Colon (tissue), 2 donors: ENCODE measurements at regions not wholly inside any gene's neighbourhood (a gene's known extent, or its start where the extent isn't known, plus 50 kb on each side); places are given as distances from the start of the nearest gene placed in this dataset.
"Not testable (repeated sequence)": the region's sequence is repeated elsewhere in the genome, so short reads cannot be mapped to it uniquely, and the experiment has no call there.

Source experiments
- FAIRE-seq: peaks from 2 replicates; lab custom pipeline; 2012; peaks lifted over from hg19 to GRCh38; lab: Jason Lieb, UNC
- donor health status: control.
- donor health status: control.

DNA sequence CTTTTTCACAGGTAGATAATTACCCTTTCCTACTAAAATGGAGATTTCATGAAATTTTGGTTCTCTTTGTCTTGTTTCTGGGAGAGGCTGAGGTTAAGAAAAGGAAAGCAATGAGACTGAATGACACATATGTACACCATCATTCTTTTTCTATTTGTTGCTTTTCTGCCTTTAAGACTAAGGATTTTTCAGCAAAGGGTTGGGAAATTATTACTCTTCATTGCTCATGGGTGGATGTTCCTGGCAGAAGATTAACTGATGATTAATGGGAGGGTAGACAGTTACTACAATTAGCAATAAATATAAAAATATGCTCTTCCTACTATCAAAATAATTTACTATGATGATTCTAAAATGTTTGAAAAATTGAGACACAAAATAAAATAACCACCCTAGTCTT lies 316.5 kb upstream of the USP24 start:
- no peak for FAIRE-seq

- no peak for FAIRE-seq
These were observed 315.8 kb upstream of the USP24 start for GRCh38 chr1:55530749-55531478.

DNA sequence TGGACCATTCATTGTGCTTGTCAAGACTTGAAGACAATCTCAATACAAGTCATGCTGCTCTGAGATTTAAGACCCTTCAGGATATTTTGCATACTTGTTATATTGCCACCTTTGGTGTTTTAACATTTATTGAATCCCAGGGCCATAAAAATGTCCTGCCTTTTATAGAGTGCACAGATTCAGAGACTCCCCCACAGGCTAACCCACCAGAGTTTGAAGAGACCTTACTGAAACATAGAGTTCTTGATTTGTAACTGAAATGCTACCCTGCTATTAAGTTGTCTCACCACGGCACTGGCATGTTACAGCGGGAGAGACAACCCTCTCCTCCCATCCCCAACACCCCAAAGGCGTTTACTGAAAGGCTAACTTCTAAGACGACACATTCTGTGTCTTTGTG lies 313.9 kb upstream of the USP24 start:
- no peak for FAIRE-seq

DNA sequence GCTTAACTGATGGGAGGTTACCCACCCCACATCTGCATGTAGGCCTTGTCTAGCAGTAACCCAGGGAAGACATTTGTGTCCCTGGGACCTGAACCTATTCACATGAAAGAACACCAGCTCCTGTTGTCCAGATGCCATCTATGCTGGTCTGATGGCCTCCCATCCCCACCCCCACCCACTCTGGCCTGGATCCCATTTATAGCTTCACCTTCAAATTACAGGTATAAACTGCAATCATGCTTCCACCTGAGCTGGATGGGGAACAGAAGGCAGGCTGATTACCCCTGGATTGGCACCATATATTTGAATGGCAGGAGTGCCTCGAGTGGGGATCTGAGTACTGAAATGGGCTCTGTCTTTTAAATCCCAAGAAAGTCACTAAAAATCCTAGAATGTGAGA lies 312.7 kb upstream of the USP24 start:
- FAIRE-seq, result no peak

DNA sequence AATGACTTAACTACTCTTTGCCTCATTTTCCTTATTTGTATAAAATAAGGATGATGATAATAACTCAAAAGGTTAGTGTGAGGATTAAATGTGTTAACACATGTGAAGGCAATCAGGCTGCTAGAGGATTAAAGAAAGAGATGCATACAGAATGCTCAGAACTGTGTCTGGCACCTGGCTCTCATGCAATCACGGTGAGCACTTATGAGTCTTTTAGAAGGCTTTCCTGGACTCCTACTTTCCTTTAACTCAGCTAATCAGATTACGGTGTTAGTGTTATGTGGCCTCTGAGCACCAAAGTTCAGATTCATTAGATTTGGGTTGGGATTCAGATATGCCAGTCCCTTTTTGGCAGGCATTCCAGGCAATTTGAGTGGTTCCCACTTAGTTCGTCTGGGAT lies 311.6 kb upstream of the USP24 start:
- no peak for FAIRE-seq

- no peak for FAIRE-seq
These were observed 308.8 kb upstream of the USP24 start for GRCh38 chr1:55524006-55524405.

DNA sequence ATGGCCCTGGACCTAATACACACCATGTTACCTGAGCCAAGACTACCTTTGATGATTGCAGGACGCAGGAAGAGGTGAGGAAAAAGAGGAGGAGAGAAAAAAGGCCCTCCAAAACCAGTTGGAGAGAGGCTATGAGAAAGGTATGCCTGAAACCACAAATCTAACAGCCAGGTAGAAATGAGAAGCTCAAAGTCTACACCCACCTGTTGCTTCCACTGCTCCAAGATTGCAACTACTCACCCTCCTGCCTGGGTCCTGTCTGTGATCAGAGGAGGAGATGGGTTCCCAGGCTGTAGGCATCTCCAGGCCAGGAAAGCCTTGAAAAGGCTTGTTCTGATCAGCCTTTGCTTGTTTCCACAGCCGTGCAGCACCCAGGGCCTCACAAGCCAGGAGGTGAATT lies 307.8 kb upstream of the USP24 start:
- FAIRE-seq, result no peak

GRCh38 chr1:55522353-55522903 lies 307.3 kb upstream of the USP24 start:
- FAIRE-seq, result no peak

DNA sequence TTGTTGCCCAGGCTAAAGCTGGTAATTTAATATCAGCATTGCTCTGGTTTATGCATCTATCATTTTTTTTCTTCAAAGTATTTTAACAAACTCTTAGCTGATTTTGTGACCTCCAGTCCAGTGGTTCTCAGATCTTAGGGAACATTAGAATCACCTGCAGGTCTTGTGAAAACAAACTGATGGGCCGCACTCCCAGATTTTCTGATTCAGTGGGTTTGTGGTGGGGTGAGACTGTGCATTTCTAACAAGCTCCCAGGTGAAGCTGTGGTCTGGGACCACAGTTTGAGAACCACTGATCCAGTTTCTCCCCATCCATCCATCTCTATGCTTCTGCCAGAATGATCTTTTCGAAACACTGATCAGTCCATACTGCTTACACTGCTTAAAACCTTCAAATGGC lies 305.7 kb upstream of the USP24 start:
- no peak for FAIRE-seq

DNA sequence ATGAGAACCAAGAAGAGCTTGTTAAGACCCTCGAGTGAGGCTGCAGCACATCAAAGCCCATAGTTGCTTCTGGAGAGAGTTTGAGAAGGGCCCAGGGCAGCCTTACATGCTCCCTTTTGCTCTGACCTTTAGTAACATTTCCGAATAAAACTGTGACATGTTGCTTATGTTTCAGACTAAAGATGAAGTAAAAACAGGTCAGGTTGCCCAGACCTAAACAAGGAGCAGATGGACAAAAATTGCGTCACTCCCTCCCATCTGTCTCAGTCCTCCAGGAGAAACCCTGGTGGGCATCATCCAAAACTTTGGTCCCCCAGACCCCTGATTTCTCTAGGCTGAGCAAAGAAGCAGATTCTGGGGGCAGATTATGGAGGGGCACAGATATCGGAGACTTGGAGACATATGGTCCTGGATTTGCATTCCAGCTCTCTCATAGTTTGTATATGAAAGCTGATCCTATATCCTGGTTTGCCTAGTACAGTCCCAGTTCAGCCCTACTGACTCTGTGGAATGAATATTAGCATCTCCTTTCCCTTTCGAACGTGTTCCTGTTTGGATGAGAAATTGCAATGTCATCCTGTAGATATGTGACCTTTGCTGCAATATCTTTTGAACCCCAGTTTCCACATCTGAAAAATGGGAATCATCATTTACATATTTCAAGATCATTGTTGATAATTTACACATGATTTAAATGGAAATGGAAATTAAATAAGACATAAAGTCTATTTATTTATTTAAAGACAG lies 304.9 kb upstream of the USP24 start:
- no peak for FAIRE-seq

DNA sequence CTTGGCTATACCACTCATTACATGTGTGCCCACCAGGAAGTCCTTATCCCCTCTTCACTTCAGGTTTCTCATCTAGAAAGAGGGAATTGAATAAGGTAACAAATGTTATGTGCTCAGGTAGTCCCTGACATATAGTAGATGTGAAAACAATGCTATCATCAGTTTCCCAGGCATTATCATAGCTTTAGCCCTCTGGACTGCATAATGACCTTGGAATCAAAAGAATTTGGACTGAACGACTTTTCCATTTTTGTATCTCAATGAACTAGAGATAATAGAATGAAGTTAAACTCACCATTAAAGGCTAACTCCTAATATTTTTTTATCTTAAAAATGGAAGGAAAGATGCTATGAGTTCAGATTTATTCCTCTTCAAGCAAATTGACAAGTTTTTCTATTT lies 304.1 kb upstream of the USP24 start:
- FAIRE-seq, result no peak

DNA sequence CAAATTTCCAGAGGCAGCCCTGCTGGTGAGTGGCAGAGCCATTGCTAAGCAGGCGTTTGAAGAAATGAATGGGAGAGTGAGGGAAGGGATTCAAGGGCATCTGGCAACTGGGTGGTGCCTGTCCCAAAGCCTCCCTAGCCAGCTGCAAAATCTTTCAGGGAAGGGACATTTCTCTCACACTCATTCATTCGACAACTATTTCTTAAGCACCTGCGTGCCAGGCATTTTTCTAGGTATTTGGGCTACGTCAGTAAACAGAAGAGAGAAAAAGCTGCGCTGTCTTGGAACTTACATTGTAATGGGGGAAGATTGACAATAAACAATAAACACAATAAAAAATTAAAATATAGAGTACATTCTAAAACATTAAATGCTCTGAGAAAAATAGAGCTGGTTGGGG lies 301.9 kb upstream of the USP24 start:
- FAIRE-seq, result no peak

DNA sequence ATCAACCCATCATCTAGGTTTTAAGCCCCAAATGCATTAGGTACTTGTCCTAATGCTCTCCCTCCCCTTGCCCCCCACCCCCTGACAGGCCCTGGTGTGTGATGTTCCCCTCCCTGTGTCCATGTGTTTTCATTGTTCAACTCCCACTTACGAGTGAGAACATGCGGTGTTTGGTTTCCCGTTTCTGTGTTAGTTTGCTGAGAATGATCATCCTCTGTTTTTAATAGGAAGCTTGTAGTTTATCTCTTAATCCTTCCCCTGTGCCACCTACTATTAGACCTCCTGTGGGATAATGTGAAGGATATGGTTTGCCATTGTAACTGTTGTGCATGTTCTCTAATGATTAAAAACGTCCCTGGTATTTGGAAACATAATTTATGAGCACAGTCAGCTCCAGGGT lies 299.4 kb upstream of the USP24 start:
- FAIRE-seq, result not testable (repeated sequence)

GRCh38 chr1:55512466-55512865 lies 297.3 kb upstream of the USP24 start:
- FAIRE-seq, result no peak

GRCh38 chr1:55507578-55507931 lies 292.4 kb upstream of the USP24 start:
- FAIRE-seq, result no peak

DNA sequence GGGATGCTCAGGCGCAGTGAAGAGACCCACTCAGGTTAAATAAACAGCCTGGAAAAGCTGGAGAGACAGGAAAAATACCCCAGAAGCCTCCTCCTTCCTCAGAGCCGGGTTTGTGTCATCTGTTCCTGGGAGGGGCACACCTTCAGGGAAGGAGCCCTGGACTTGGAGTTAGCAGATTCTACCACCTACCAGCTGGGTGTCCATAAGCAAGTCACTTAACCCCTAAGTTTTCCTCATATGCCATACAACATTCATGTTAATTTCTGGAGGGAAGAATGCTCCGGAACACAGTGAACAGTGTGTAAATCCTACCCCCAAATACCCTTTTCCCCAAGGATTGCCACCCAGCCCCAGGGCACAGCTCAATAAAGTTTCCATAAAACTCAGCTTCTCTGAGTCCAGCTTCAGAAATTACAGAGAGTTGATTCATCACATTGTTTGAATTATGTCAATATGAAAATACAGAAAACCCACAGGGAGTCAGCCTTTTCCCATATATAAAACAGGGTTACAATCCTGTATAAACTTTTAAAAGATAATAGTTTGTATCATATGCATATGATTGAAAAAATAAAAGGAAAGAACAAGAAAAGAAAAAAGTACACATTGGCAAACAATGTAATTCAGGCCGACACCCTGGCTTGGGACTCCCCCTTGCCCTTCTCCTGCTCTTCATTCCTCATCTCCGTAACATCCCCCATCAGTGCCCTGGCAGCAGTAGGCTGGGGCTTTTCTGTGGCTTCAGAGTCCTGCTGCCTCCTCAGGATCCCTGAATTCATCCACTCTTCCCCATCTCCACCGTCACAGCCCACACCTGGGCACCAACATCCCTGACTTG lies 291.8 kb upstream of the USP24 start:
- FAIRE-seq, result no peak

GRCh38 chr1:55505326-55505725 lies 290.2 kb upstream of the USP24 start:
- FAIRE-seq, result no peak

DNA sequence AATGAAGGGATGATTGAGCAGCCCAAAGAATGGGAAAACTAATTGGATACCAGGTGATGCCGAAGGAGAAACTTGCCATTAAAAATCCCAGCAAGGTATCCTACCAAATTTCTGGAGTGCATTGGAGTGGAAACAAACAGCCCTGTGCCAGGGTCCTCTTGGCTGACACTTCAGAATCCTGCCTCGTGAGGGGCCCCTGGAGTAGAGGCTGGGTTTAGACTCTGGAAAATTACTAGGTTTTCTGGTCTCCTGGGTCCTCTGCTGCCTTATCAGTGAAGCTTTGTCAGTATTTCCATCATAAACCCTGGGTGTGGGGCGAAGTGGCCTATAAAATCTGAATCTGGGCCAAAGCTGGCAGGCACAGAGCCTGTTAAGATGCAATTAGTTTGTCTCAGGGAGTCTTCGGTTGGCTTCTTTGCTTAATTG lies 289.2 kb upstream of the USP24 start:
- no peak for FAIRE-seq

DNA sequence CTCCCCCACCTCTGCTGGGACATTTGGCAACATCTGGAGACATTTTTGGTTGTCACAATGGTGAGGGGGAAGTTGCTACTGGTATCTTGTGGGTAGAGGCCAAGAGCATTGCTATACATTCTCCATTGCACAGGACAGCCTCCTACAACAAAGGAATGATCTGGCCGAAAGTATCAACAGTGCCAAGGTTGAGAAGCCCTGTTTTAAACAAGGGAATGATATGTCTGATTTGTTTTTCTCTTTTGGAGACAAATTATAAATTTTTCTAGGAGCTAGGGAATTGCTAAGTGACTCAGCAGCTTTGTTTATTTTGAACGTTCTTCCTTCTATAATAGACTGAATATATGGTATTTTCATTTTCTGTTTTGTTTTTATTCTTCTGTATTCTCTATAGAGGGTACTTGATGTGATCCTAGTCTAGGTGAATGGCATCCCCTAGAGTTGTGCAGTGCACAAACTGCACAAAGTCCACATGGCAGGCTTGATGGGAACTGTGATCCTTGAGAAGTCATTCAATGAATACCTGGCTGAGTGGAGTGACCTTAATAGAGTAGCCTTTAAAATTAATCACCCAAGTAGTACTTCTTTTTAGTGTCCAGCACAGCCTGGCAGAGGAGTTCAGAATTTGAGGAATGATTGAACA lies 288.6 kb upstream of the USP24 start:
- no peak for FAIRE-seq

GRCh38 chr1:55500601-55501000 lies 285.4 kb upstream of the USP24 start:
- FAIRE-seq, result no peak

DNA sequence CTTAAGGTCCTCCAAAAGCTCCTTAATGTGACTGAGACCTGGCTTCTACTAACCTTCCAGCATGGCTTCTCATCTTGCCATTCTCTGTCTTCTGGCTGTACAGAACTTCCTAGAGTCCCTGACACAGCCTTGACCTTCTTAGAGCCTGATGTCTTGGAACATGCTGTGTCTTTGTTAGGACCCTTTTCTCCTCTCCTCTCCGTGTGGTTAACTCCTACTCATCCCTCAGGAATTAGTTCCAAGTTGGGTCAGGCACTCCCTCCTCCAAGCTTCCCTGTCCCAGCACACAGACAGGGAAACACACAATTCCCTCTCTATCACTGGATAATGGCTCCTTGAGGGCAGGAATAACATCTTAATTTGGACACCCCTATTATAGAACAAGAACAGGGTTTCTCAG lies 275.4 kb upstream of the USP24 start:
- no peak for FAIRE-seq

- no peak for FAIRE-seq
These were observed 269.0 kb upstream of the USP24 start for GRCh38 chr1:55484173-55484572.
